Caco-2 (cell line): ENCODE measurements at regions not wholly inside any gene's neighbourhood (a gene's known extent, or its start where the extent isn't known, plus 50 kb on each side); places are given as distances from the start of the nearest gene placed in this dataset.
"Not testable (repeated sequence)": the region's sequence is repeated elsewhere in the genome, so short reads cannot be mapped to it uniquely, and the experiment has no call there.

Experiments
- BruUV-seq: library from RNA; stranded (reverse); fragments of 400-500 nt; replicated peaks from 2 replicates; lab custom pipeline; 2021; lab: Mats Ljungman, UMichigan
- CTCF ChIA-PET: fragments of 300-600 bp; sonication (Branson Sonifier 250); formaldehyde crosslinking; loops from one replicate; lab custom pipeline; 2022; ENCODE audit warnings: antibody characterized with exemption; lab: Charles Lee
- POLR2A ChIA-PET: fragments of 300-600 bp; sonication (Branson Sonifier 250); formaldehyde crosslinking; loops from one replicate; lab custom pipeline; 2022; ENCODE audit warnings: antibody characterized with exemption; lab: Charles Lee
- DNase-seq, 2 experiments: peaks; one replicate each; pipeline versions ENCODE4 v3.0.0 to v3.0.0-alpha.2; 2020 to 2022
- H3K27me3 ChIP-seq: replicated peaks from 2 replicates; pipeline ENCODE4 v1.6.0; 2011; ENCODE audit warnings: low read length; ENCODE audit not compliant: control insufficient read depth, insufficient read depth
- H3K36me3 ChIP-seq: 2 replicates; pipeline ENCODE4 v1.5.1; 2011; ENCODE audit warnings: low read length; ENCODE audit not compliant: control insufficient read depth, insufficient read depth
- H3K4me1 ChIP-seq: fragments of 250-450 bp; sonication (Bioruptor Pico); 2 replicates; pipeline ENCODE4 v1.5.1; 2020; ENCODE audit warnings: mild to moderate bottlenecking
- H3K4me3 ChIP-seq: 2 replicates; pipeline ENCODE4 v1.5.1; 2011; ENCODE audit warnings: low read depth, mild to moderate bottlenecking, control low read depth, low read length
- H3K9me3 ChIP-seq: fragments of 250-450 bp; sonication (Bioruptor Pico); 2 replicates; pipeline ENCODE4 v1.5.1; 2020; ENCODE audit warnings: mild to moderate bottlenecking, moderate library complexity
- H3K27ac Mint-ChIP-seq: one replicate; pipeline ENCODE4 v1.8.0; 2022; ENCODE audit warnings: mixed read lengths; ENCODE audit not compliant: unreplicated experiment
- H3K27me3 Mint-ChIP-seq: one replicate; pipeline ENCODE4 v1.8.0; 2022; ENCODE audit warnings: mixed read lengths; ENCODE audit not compliant: insufficient read depth, unreplicated experiment
- H3K36me3 Mint-ChIP-seq: one replicate; pipeline ENCODE4 v1.8.0; 2022; ENCODE audit warnings: mild to moderate bottlenecking, mixed read lengths; ENCODE audit not compliant: insufficient read depth, unreplicated experiment
- H3K4me1 Mint-ChIP-seq: one replicate; pipeline ENCODE4 v1.8.0; 2022; ENCODE audit warnings: low read depth, mixed read lengths; ENCODE audit not compliant: unreplicated experiment
- H3K4me3 Mint-ChIP-seq: one replicate; pipeline ENCODE4 v1.8.0; 2022; ENCODE audit warnings: mild to moderate bottlenecking, moderate library complexity, mixed read lengths; ENCODE audit not compliant: unreplicated experiment
- H3K9me3 Mint-ChIP-seq: one replicate; pipeline ENCODE4 v1.8.0; 2022; ENCODE audit warnings: mixed read lengths; ENCODE audit not compliant: unreplicated experiment
- CTCF ChIP-seq, 2 experiments: fragments of 200-600 bp in 1 of 2; IDR thresholded peaks; 1 replicate in 1 of 2; 2 replicates in 1 of 2; pipeline versions ENCODE4 v1.5.1 to v1.8.0; 2011 to 2022; ENCODE audit warnings: antibody characterized with exemption in 1 of 2, control low read depth in 1 of 2, inconsistent platforms in 1 of 2, low read depth in 1 of 2, low read length in 1 of 2, mild to moderate bottlenecking in 1 of 2, moderate library complexity in 1 of 2; ENCODE audit not compliant: insufficient read depth in 1 of 2, severe bottlenecking in 1 of 2, unreplicated experiment in 1 of 2
- intact Hi-C: fragments of 100-400 bp; cut with micrococcal nuclease; formaldehyde crosslinking; loops from one replicate; pipeline ENCODE4 v1.10.0; 2022; ENCODE audit not compliant: unreplicated experiment

- peaks cover 15% of the 10 kb centered on the region for H3K9me3 Mint-ChIP-seq
- no peaks in the 10 kb centered on the region for H3K27me3 ChIP-seq
- H3K27ac Mint-ChIP-seq, result no peak overlapping the region
- no peak overlapping the region for H3K4me3 Mint-ChIP-seq
- DNase-seq, result no peak
- CTCF ChIA-PET, result no interaction called here
- H3K4me3 ChIP-seq, result no peak overlapping the region
- no peaks in the 10 kb centered on the region for H3K36me3 Mint-ChIP-seq
- no peaks in the 10 kb centered on the region for H3K4me1 ChIP-seq
- intact Hi-C loops, result no loop called here
- H3K4me1 Mint-ChIP-seq, result no peaks in the 10 kb centered on the region
- POLR2A ChIA-PET, result no interaction called here
- no peaks in the 10 kb centered on the region for H3K27me3 Mint-ChIP-seq
- no peaks in the 10 kb centered on the region for H3K36me3 ChIP-seq
- no peaks in the 10 kb centered on the region for H3K9me3 ChIP-seq
- no TSS peak for BruUV-seq
- no peak for TF ChIP-seq CTCF (IDR thresholded peaks at IDR 0.05; ENCODE audit: insufficient read depth in 1 of 2, low read depth in 1 of 2, low read length in 1 of 2, severe bottlenecking in 1 of 2, unreplicated experiment in 1 of 2)
Measured at GRCh38 chrX:7606039-7606652, 236.8 kb upstream of the VCX start.

GRCh38 chrX:7603387-7603786 is 239.6 kb upstream of the VCX start:
- intact Hi-C loops, result no loop called here
- no TSS peak for BruUV-seq
- H3K4me3 ChIP-seq, result no peak overlapping the region
- POLR2A ChIA-PET, result no interaction called here
- no peaks in the 10 kb centered on the region for H3K36me3 ChIP-seq
- no peak for TF ChIP-seq CTCF (IDR thresholded peaks at IDR 0.05; ENCODE audit: insufficient read depth in 1 of 2, low read depth in 1 of 2, low read length in 1 of 2, severe bottlenecking in 1 of 2, unreplicated experiment in 1 of 2)
- Mint-ChIP-seq H3K27ac (no peak overlapping the region), H3K36me3 (no peaks in the 10 kb centered on the region), H3K9me3 (peaks cover 15% of the 10 kb centered on the region), H3K4me3 (no peak overlapping the region), H3K4me1 (no peaks in the 10 kb centered on the region), H3K27me3 (no peaks in the 10 kb centered on the region)
- CTCF ChIA-PET, result no interaction called here
- no peaks in the 10 kb centered on the region for H3K4me1 ChIP-seq
- H3K9me3 ChIP-seq, result no peaks in the 10 kb centered on the region
- no peak for DNase-seq
- H3K27me3 ChIP-seq, result no peaks in the 10 kb centered on the region

GRCh38 chrX:7596822-7597221 is 246.1 kb upstream of the VCX start:
- no peaks in the 10 kb centered on the region for H3K27me3 Mint-ChIP-seq
- H3K36me3 ChIP-seq, result no peaks in the 10 kb centered on the region
- H3K4me3 ChIP-seq, result no peak overlapping the region
- H3K4me1 ChIP-seq, result no peaks in the 10 kb centered on the region
- H3K4me3 Mint-ChIP-seq, result no peak overlapping the region
- H3K9me3 Mint-ChIP-seq, result peaks cover under 1% of the 10 kb centered on the region
- no peaks in the 10 kb centered on the region for H3K9me3 ChIP-seq
- ChIA-PET CTCF (no interaction called here), POLR2A (no interaction called here)
- intact Hi-C loops, result no loop called here
- H3K4me1 Mint-ChIP-seq, result no peaks in the 10 kb centered on the region
- H3K36me3 Mint-ChIP-seq, result no peaks in the 10 kb centered on the region
- no TSS peak for BruUV-seq
- H3K27ac Mint-ChIP-seq, result no peak overlapping the region
- H3K27me3 ChIP-seq, result no peaks in the 10 kb centered on the region
- no peak for TF ChIP-seq CTCF (IDR thresholded peaks at IDR 0.05; ENCODE audit: insufficient read depth in 1 of 2, low read depth in 1 of 2, low read length in 1 of 2, severe bottlenecking in 1 of 2, unreplicated experiment in 1 of 2)
- DNase-seq, result no peak

GRCh38 chrX:7593370-7593769 is 249.6 kb upstream of the VCX start:
- H3K36me3 Mint-ChIP-seq, H3K27me3 Mint-ChIP-seq, H3K9me3 ChIP-seq, H3K36me3 ChIP-seq, H3K9me3 Mint-ChIP-seq, DNase-seq, H3K27ac Mint-ChIP-seq, H3K4me1 Mint-ChIP-seq, CTCF ChIA-PET, H3K4me1 ChIP-seq, BruUV-seq, POLR2A ChIA-PET, H3K4me3 ChIP-seq, H3K27me3 ChIP-seq, H3K4me3 Mint-ChIP-seq, intact Hi-C loops: not testable (repeated sequence)
